ENCODE measurements at regions not wholly inside any gene's neighbourhood (a gene's known extent, or its start where the extent isn't known, plus 50 kb on each side); places are given as distances from the start of the nearest gene placed in this dataset.
"Not testable (repeated sequence)": the region's sequence is repeated elsewhere in the genome, so short reads cannot be mapped to it uniquely, and the experiment has no call there.

GRCh38 chr5:18252559-18252958, 618.3 kb downstream of the TAF11L14 start:
- Histone ChIP-seq H3K27me3 (ENCODE audit: insufficient read depth, insufficient read length) (no peaks in the 10 kb centered on the region), H3K9me3 (ENCODE audit: insufficient read depth, low read length) (peaks cover 16% of the 10 kb centered on the region; the same call in 1 of the 2 replicates), H3K4me1 (ENCODE audit: insufficient read depth, insufficient read length) (no peaks in the 10 kb centered on the region), H3K36me3 (ENCODE audit: insufficient read depth, insufficient read length, low read length) (no peaks in the 10 kb centered on the region), H3K9ac (ENCODE audit: insufficient read length, low read depth) (no peak overlapping the region), H3K4me3 (ENCODE audit: insufficient read length, low read depth) (no peak overlapping the region)
- TF ChIP-seq SUZ12 (IDR thresholded peaks at IDR 0.05; ENCODE audit: extremely low read depth, insufficient read depth, insufficient read length) (no peak), YY1 (IDR thresholded peaks at IDR 0.05; ENCODE audit: insufficient read depth, insufficient read length) (no peak), ZNF274 (IDR thresholded peaks at IDR 0.05; ENCODE audit: low read depth, low read length) (no peak)
- DNase-seq (ENCODE audit: low read depth, low spot score): no peak

- Histone ChIP-seq H3K4me1 (ENCODE audit: insufficient read depth, insufficient read length) (no peaks in the 10 kb centered on the region), H3K9me3 (ENCODE audit: insufficient read depth, low read length) (no peaks in the 10 kb centered on the region), H3K4me3 (ENCODE audit: insufficient read length, low read depth) (no peak overlapping the region), H3K9ac (ENCODE audit: insufficient read length, low read depth) (no peak overlapping the region), H3K27me3 (ENCODE audit: insufficient read depth, insufficient read length) (no peaks in the 10 kb centered on the region), H3K36me3 (ENCODE audit: insufficient read depth, insufficient read length, low read length) (no peaks in the 10 kb centered on the region)
- no peak for DNase-seq (ENCODE audit: low read depth, low spot score)
- no peak for TF ChIP-seq SUZ12 (IDR thresholded peaks at IDR 0.05; ENCODE audit: extremely low read depth, insufficient read depth, insufficient read length)
- TF ChIP-seq ZNF274 (IDR thresholded peaks at IDR 0.05; ENCODE audit: low read depth, low read length): no peak
- TF ChIP-seq YY1 (IDR thresholded peaks at IDR 0.05; ENCODE audit: insufficient read depth, insufficient read length): no peak
These were observed 630.0 kb downstream of the TAF11L14 start for GRCh38 chr5:18264126-18264882.

- Histone ChIP-seq H3K9me3 (ENCODE audit: insufficient read depth, low read length) (no peaks in the 10 kb centered on the region), H3K4me1 (ENCODE audit: insufficient read depth, insufficient read length) (no peaks in the 10 kb centered on the region), H3K4me3 (ENCODE audit: insufficient read length, low read depth) (no peak overlapping the region), H3K9ac (ENCODE audit: insufficient read length, low read depth) (no peak overlapping the region), H3K27me3 (ENCODE audit: insufficient read depth, insufficient read length) (no peaks in the 10 kb centered on the region), H3K36me3 (ENCODE audit: insufficient read depth, insufficient read length, low read length) (no peaks in the 10 kb centered on the region)
- no peak for TF ChIP-seq SUZ12 (IDR thresholded peaks at IDR 0.05; ENCODE audit: extremely low read depth, insufficient read depth, insufficient read length)
- no peak for DNase-seq (ENCODE audit: low read depth, low spot score)
These were observed 636.5 kb downstream of the TAF11L14 start for GRCh38 chr5:18270635-18271338.

- Histone ChIP-seq H3K27me3 (ENCODE audit: insufficient read depth, insufficient read length) (no peaks in the 10 kb centered on the region), H3K9ac (ENCODE audit: insufficient read length, low read depth) (no peak overlapping the region), H3K4me3 (ENCODE audit: insufficient read length, low read depth) (no peak overlapping the region), H3K9me3 (ENCODE audit: insufficient read depth, low read length) (no peaks in the 10 kb centered on the region), H3K36me3 (ENCODE audit: insufficient read depth, insufficient read length, low read length) (no peaks in the 10 kb centered on the region), H3K4me1 (ENCODE audit: insufficient read depth, insufficient read length) (no peaks in the 10 kb centered on the region)
- TF ChIP-seq ZNF274 (IDR thresholded peaks at IDR 0.05; ENCODE audit: low read depth, low read length): no peak
- no peak for TF ChIP-seq SUZ12 (IDR thresholded peaks at IDR 0.05; ENCODE audit: extremely low read depth, insufficient read depth, insufficient read length)
- TF ChIP-seq YY1 (IDR thresholded peaks at IDR 0.05; ENCODE audit: insufficient read depth, insufficient read length): no peak
- DNase-seq (ENCODE audit: low read depth, low spot score): no peak
These were observed 642.7 kb downstream of the TAF11L14 start for GRCh38 chr5:18276939-18277338.

GRCh38 chr5:18281947-18282581, 647.8 kb downstream of the TAF11L14 start:
- no peak for TF ChIP-seq SUZ12 (IDR thresholded peaks at IDR 0.05; ENCODE audit: extremely low read depth, insufficient read depth, insufficient read length)
- no peak for TF ChIP-seq YY1 (IDR thresholded peaks at IDR 0.05; ENCODE audit: insufficient read depth, insufficient read length)
- no peak for TF ChIP-seq ZNF274 (IDR thresholded peaks at IDR 0.05; ENCODE audit: low read depth, low read length)
- no peak overlapping the region for H3K9ac ChIP-seq (ENCODE audit: insufficient read length, low read depth)
- no peak overlapping the region for H3K4me3 ChIP-seq (ENCODE audit: insufficient read length, low read depth)
- DNase-seq (ENCODE audit: low read depth, low spot score): no peak
- H3K36me3 ChIP-seq (ENCODE audit: insufficient read depth, insufficient read length, low read length): no peaks in the 10 kb centered on the region
- H3K27me3 ChIP-seq (ENCODE audit: insufficient read depth, insufficient read length): no peaks in the 10 kb centered on the region
- H3K9me3 ChIP-seq (ENCODE audit: insufficient read depth, low read length): no peaks in the 10 kb centered on the region
- H3K4me1 ChIP-seq (ENCODE audit: insufficient read depth, insufficient read length): no peaks in the 10 kb centered on the region

GRCh38 chr5:18285257-18285656, 651.0 kb downstream of the TAF11L14 start:
- no peak for DNase-seq (ENCODE audit: low read depth, low spot score)
- no peak overlapping the region for H3K9ac ChIP-seq (ENCODE audit: insufficient read length, low read depth)
- H3K9me3 ChIP-seq (ENCODE audit: insufficient read depth, low read length): no peaks in the 10 kb centered on the region
- no peaks in the 10 kb centered on the region for H3K36me3 ChIP-seq (ENCODE audit: insufficient read depth, insufficient read length, low read length)
- no peak for TF ChIP-seq SUZ12 (IDR thresholded peaks at IDR 0.05; ENCODE audit: extremely low read depth, insufficient read depth, insufficient read length)
- no peak for TF ChIP-seq ZNF274 (IDR thresholded peaks at IDR 0.05; ENCODE audit: low read depth, low read length)
- TF ChIP-seq YY1 (IDR thresholded peaks at IDR 0.05; ENCODE audit: insufficient read depth, insufficient read length): no peak
- no peak overlapping the region for H3K4me3 ChIP-seq (ENCODE audit: insufficient read length, low read depth)
- H3K4me1 ChIP-seq (ENCODE audit: insufficient read depth, insufficient read length): no peaks in the 10 kb centered on the region
- no peaks in the 10 kb centered on the region for H3K27me3 ChIP-seq (ENCODE audit: insufficient read depth, insufficient read length)

- Histone ChIP-seq H3K4me3 (ENCODE audit: insufficient read length, low read depth) (no peak overlapping the region), H3K36me3 (ENCODE audit: insufficient read depth, insufficient read length, low read length) (no peaks in the 10 kb centered on the region), H3K9me3 (ENCODE audit: insufficient read depth, low read length) (no peaks in the 10 kb centered on the region), H3K27me3 (ENCODE audit: insufficient read depth, insufficient read length) (no peaks in the 10 kb centered on the region), H3K9ac (ENCODE audit: insufficient read length, low read depth) (no peak overlapping the region), H3K4me1 (ENCODE audit: insufficient read depth, insufficient read length) (no peaks in the 10 kb centered on the region)
- DNase-seq (ENCODE audit: low read depth, low spot score): no peak
- no peak for TF ChIP-seq YY1 (IDR thresholded peaks at IDR 0.05; ENCODE audit: insufficient read depth, insufficient read length)
These were observed 657.9 kb downstream of the TAF11L14 start for GRCh38 chr5:18292146-18292545.

- H3K4me3 ChIP-seq (ENCODE audit: insufficient read length, low read depth); H3K4me1 ChIP-seq (ENCODE audit: insufficient read depth, insufficient read length); DNase-seq (ENCODE audit: low read depth, low spot score); H3K9me3 ChIP-seq (ENCODE audit: insufficient read depth, low read length); H3K27me3 ChIP-seq (ENCODE audit: insufficient read depth, insufficient read length); H3K9ac ChIP-seq (ENCODE audit: insufficient read length, low read depth); H3K36me3 ChIP-seq (ENCODE audit: insufficient read depth, insufficient read length, low read length): not testable (repeated sequence)
These were observed 661.4 kb downstream of the TAF11L14 start for GRCh38 chr5:18295696-18296095.

All from NT2/D1 (cell line).